HepG2 (cell line): ENCODE measurements at regions not wholly inside any gene's neighbourhood (a gene's known extent, or its start where the extent isn't known, plus 50 kb on each side); places are given as distances from the start of the nearest gene placed in this dataset.

Source experiments
- ATAC-seq: fragments of 200-7000 bp; cut with Tn5 transposase; 3 replicates; pipeline ENCODE4 v1.9.1; 2020; ENCODE audit warnings: mild to moderate bottlenecking, moderate library complexity
- BruUV-seq: library from RNA; stranded (reverse); fragments of 400-500 nt; replicated peaks from 2 replicates; lab custom pipeline; 2021; lab: Mats Ljungman, UMichigan
- CTCF ChIA-PET: fragments of 300-600 bp; formaldehyde crosslinking; extraction: SDS; loops from one replicate; lab custom pipeline; 2021; ENCODE audit warnings: low total read pairs, inconsistent platforms, low intra/inter-chr PET ratio; lab: Yijun Ruan, JAX
- POLR2A ChIA-PET: fragments of 350-600 bp; sonication (Branson Sonifier 250); formaldehyde crosslinking; loops from one replicate; lab custom pipeline; 2020; ENCODE audit warnings: antibody characterized with exemption, inconsistent platforms; lab: Yijun Ruan, JAX
- DNase-seq: peaks from one replicate; pipeline ENCODE4 v3.0.0-alpha.2; 2015; ENCODE audit warnings: low spot score
- FAIRE-seq: peaks from 3 replicates; lab custom pipeline; 2011; peaks lifted over from hg19 to GRCh38; lab: Jason Lieb, UNC
- H2AFZ ChIP-seq: one replicate; pipeline ENCODE4 v1.6.1; 2011; ENCODE audit warnings: low read length, inconsistent platforms
- H3K27ac ChIP-seq: fragments of 300-600 bp; 3 replicates; pipeline ENCODE4 v1.8.0; 2011; ENCODE audit warnings: mixed run types, mild to moderate bottlenecking, mixed read lengths, low read length, inconsistent platforms; ENCODE audit not compliant: insufficient read depth; ENCODE audit errors: extremely low read length
- H3K27me3 ChIP-seq, 2 experiments: fragments of 200-600 bp in 1 of 2; 2 replicates in 1 of 2; 3 replicates in 1 of 2; pipeline versions ENCODE4 v1.6.0 to v1.8.0; 2011; ENCODE audit warnings: low read length in 2 of 2, mild to moderate bottlenecking in 2 of 2, moderate library complexity in 2 of 2, inconsistent platforms in 1 of 2; ENCODE audit not compliant: insufficient read depth in 2 of 2, control insufficient read depth in 1 of 2
- H3K36me3 ChIP-seq, 2 experiments: fragments of 200-600 bp in 1 of 2; replicated peaks in 1 of 2; 2 replicates in 1 of 2; 3 replicates in 1 of 2; pipeline versions ENCODE4 v1.5.1 to v1.8.0; 2011; ENCODE audit warnings: low read length in 2 of 2, inconsistent platforms in 1 of 2; ENCODE audit not compliant: insufficient read depth in 2 of 2, control insufficient read depth in 1 of 2
- H3K4me1 ChIP-seq: 2 replicates; pipeline ENCODE4 v1.5.1; 2012; ENCODE audit warnings: low read length, inconsistent platforms; ENCODE audit not compliant: insufficient read depth
- H3K4me2 ChIP-seq: 2 replicates; pipeline ENCODE4 v1.6.0; 2011; ENCODE audit warnings: low read depth, low read length, inconsistent platforms
- H3K4me3 ChIP-seq, 3 experiments: fragments of 200-600 bp in 1 of 3; sonication (generic), shearing (Covaris generic) in 1 of 3; replicated peaks in 1 of 3; 2 replicates each; pipeline ENCODE4 v1.5.1; 2011 to 2016; ENCODE audit warnings: low read length in 3 of 3, inconsistent platforms in 2 of 3, low read depth in 2 of 3, mild to moderate bottlenecking in 2 of 3, control low read depth in 1 of 3, mixed read lengths in 1 of 3; ENCODE audit not compliant: insufficient read depth in 1 of 3
- H3K79me2 ChIP-seq: one replicate; pipeline ENCODE4 v1.6.1; 2011; ENCODE audit warnings: low read length, inconsistent platforms; ENCODE audit not compliant: insufficient read depth
- H3K9ac ChIP-seq: 2 replicates; pipeline ENCODE4 v1.6.0; 2011; ENCODE audit warnings: mild to moderate bottlenecking, low read depth, low read length, inconsistent platforms; ENCODE audit not compliant: insufficient read depth
- H3K9me3 ChIP-seq: 2 replicates; pipeline ENCODE4 v1.5.1; 2012; ENCODE audit warnings: mild to moderate bottlenecking, low read length
- H4K20me1 ChIP-seq: 2 replicates; pipeline ENCODE4 v1.6.0; 2011; ENCODE audit warnings: inconsistent platforms, mild to moderate bottlenecking, low read length, moderate library complexity; ENCODE audit not compliant: insufficient read depth
- ELF1 ChIP-seq: sonication (generic); formaldehyde crosslinking; IDR thresholded peaks from 2 replicates; pipeline ENCODE4 v1.4.0; 2020; ENCODE audit warnings: missing genetic modification reagents
- FOXO4 ChIP-seq: sonication (generic); formaldehyde crosslinking; conservative IDR thresholded peaks from 2 replicates; pipeline ENCODE4 v1.8.1; 2023; ENCODE audit warnings: missing genetic modification reagents
- HNF4G ChIP-seq, 2 experiments: sonication (generic) in 1 of 2; formaldehyde crosslinking in 1 of 2; IDR thresholded peaks; 2 replicates each; pipeline versions ENCODE4 v1.4.0 to v1.6.1; 2011 to 2020; ENCODE audit warnings: borderline replicate concordance in 2 of 2, low read depth in 2 of 2, mild to moderate bottlenecking in 2 of 2, low read length in 1 of 2, missing genetic modification reagents in 1 of 2, moderate library complexity in 1 of 2
- KLF15 ChIP-seq: sonication (generic); formaldehyde crosslinking; IDR thresholded peaks from 2 replicates; pipeline ENCODE4 v1.8.1; 2023; ENCODE audit warnings: borderline replicate concordance, mild to moderate bottlenecking, inconsistent platforms, missing genetic modification reagents, mixed read lengths
- MAX ChIP-seq: IDR thresholded peaks from 2 replicates; pipeline ENCODE4 v1.6.1; 2012; ENCODE audit warnings: inconsistent platforms
- MTF2 ChIP-seq: sonication (generic); formaldehyde crosslinking; IDR thresholded peaks from 2 replicates; pipeline ENCODE4 v1.5.0; 2020; ENCODE audit warnings: missing genetic modification reagents, borderline replicate concordance
- NFYB ChIP-seq: sonication (generic); formaldehyde crosslinking; IDR thresholded peaks from 2 replicates; pipeline ENCODE4 v1.4.0; 2020; ENCODE audit warnings: missing genetic modification reagents
- PAF1 ChIP-seq: IDR thresholded peaks from 2 replicates; pipeline ENCODE4 v1.6.1; 2016; ENCODE audit warnings: missing genetic modification reagents, missing compliant biosample characterization
- RNF219 ChIP-seq: sonication (generic); formaldehyde crosslinking; IDR thresholded peaks from 2 replicates; pipeline ENCODE4 v1.5.0; 2020; ENCODE audit warnings: mild to moderate bottlenecking, missing genetic modification reagents
- TGIF2 ChIP-seq: IDR thresholded peaks from 2 replicates; pipeline ENCODE4 v1.6.1; 2016; ENCODE audit warnings: control low read depth, missing compliant biosample characterization
- ZBTB33 ChIP-seq: sonication (generic); formaldehyde crosslinking; IDR thresholded peaks from 2 replicates; pipeline ENCODE4 v1.4.0; 2020; ENCODE audit warnings: missing genetic modification reagents
- ZNF30 ChIP-seq: sonication (generic); formaldehyde crosslinking; IDR thresholded peaks from 2 replicates; pipeline ENCODE4 v1.5.0; 2020; ENCODE audit warnings: mild to moderate bottlenecking, missing genetic modification reagents
- ZNF34 ChIP-seq: sonication (generic); formaldehyde crosslinking; IDR thresholded peaks from 2 replicates; pipeline ENCODE4 v1.4.0; 2020; ENCODE audit warnings: mild to moderate bottlenecking, missing genetic modification reagents, borderline replicate concordance
- ZNF430 ChIP-seq: sonication (generic); formaldehyde crosslinking; IDR thresholded peaks from 2 replicates; pipeline ENCODE4 v1.9.0; 2021; ENCODE audit warnings: mild to moderate bottlenecking, missing genetic modification reagents
- ZNF580 ChIP-seq: IDR thresholded peaks from 2 replicates; pipeline ENCODE4 v1.6.1; 2016; ENCODE audit warnings: low read depth, borderline replicate concordance
- WGBS: methylation state at CpG from one replicate; pipeline ENCODE4 v1.1.6; 2017; ENCODE audit warnings: low lambda C conversion rate; 5-methylcytosine and 5-hydroxymethylcytosine counted together
- in situ Hi-C: cut with HindIII; loops from 2 replicates; pipeline ENCODE4 v1.10.0; 2017; ENCODE audit warnings: low pct_unique_long_range_greater_than_20kb; ENCODE audit not compliant: extremely low pct_ligation_motif_present
- intact Hi-C: fragments of 100-400 bp; cut with micrococcal nuclease; formaldehyde crosslinking; loops from one replicate; pipeline ENCODE4 v1.10.0; 2022; ENCODE audit not compliant: unreplicated experiment

- no peak overlapping the region for H3K9ac ChIP-seq
- no peak overlapping the region for H3K4me3 ChIP-seq
- no peak for TF ChIP-seq ZNF580 (CRISPR knock-in tag)
- no peak for TF ChIP-seq MTF2
- no peak for TF ChIP-seq ZNF430 (CRISPR knock-in tag)
- no peak for TF ChIP-seq ELF1
- no peak for TF ChIP-seq FOXO4 (CRISPR knock-in tag)
- TF ChIP-seq KLF15 (CRISPR knock-in tag): no peak
- no peak for TF ChIP-seq ZNF34 (CRISPR knock-in tag)
- TF ChIP-seq ZBTB33: no peak
- TF ChIP-seq MAX: no peak
- no peak for TF ChIP-seq HNF4G (IDR thresholded peaks at IDR 0.05; ENCODE audit: borderline replicate concordance, low read depth, low read length)
- no peak for TF ChIP-seq HNF4G (CRISPR knock-in tag; IDR thresholded peaks at IDR 0.05; ENCODE audit: borderline replicate concordance, low read depth)
- TF ChIP-seq TGIF2 (CRISPR knock-in tag): no peak
- TF ChIP-seq NFYB: no peak
- no peak for TF ChIP-seq RNF219 (CRISPR knock-in tag)
- TF ChIP-seq PAF1 (CRISPR knock-in tag): no peak
- no peak for TF ChIP-seq ZNF30 (CRISPR knock-in tag)
- H2AFZ ChIP-seq: no peak overlapping the region
- no peaks in the 10 kb centered on the region for H3K9me3 ChIP-seq
- H3K36me3 ChIP-seq: no peaks in the 10 kb centered on the region
- WGBS: 96% methylated on average over 6 of the region's 6 CpGs
- ATAC-seq: no peak
- ChIA-PET CTCF (no interaction called here), POLR2A (no interaction called here)
- no peaks in the 10 kb centered on the region for H3K4me1 ChIP-seq
- DNase-seq: no peak
- no peak overlapping the region for H3K27ac ChIP-seq
- no peak overlapping the region for H3K4me2 ChIP-seq
- BruUV-seq: no TSS peak
- H4K20me1 ChIP-seq: no peaks in the 10 kb centered on the region
- no peaks in the 10 kb centered on the region for H3K79me2 ChIP-seq
- no peak for FAIRE-seq
- intact Hi-C loops: no loop called here
- H3K27me3 ChIP-seq: no peaks in the 10 kb centered on the region
- in situ Hi-C loops: no loop called here
These were observed 174.0 kb upstream of the TPM1 start for GRCh38 chr15:62868507-62868906.
